HG02571 (cell line): ENCODE measurements at regions not wholly inside any gene's neighbourhood (a gene's known extent, or its start where the extent isn't known, plus 50 kb on each side); places are given as distances from the start of the nearest gene placed in this dataset.

Experiments
- ATAC-seq: cut with Tn5 transposase; IDR thresholded peaks from one replicate; pipeline ENCODE4 v1.9.1; 2021; ENCODE audit warnings: mild to moderate bottlenecking, moderate library complexity; ENCODE audit not compliant: unreplicated experiment

GRCh38 chr5:128665747-128666355 lies 127.8 kb upstream of the FBN2 start:
- no peak for ATAC-seq

GRCh38 chr5:128667152-128667551 lies 129.1 kb upstream of the FBN2 start:
- no peak for ATAC-seq

DNA sequence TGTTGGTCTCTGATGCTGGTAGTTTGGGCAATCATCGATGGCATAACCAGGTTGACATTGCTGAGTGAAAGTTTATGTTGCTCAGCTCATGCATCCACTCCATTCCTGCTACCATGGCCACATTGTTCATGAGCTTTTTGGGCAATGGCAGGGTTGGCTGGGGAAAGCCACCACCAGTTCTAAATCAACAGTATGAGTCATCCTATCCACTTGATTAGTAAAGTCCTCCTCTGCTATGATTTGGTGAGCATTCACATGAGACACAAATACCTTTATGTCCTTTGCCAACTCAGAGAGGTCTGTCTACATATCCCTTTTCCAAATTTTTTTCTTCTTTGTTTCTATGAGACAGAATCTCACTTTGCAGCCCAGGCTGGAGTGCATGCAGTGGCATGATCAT lies 129.7 kb upstream of the FBN2 start:
- ATAC-seq = no peak

DNA sequence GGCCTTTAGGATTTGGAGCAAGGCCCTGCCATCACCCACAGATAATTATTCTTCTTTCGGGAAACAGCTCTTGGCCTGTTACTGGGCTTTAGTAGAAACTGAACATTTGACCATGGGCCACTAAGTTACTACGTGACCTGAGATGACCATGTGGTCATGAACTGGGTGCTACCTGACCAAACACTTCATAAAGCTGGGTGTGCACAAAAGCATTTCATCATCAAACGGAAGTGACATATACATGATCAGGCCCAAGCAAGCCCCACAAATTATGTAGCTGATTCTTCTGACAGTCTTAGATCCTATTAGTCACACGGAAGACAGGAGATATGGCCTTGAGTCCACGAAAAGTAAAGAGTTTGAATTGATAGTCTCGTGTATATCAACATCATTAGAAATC lies 130.9 kb upstream of the FBN2 start:
- ATAC-seq = no peak

DNA sequence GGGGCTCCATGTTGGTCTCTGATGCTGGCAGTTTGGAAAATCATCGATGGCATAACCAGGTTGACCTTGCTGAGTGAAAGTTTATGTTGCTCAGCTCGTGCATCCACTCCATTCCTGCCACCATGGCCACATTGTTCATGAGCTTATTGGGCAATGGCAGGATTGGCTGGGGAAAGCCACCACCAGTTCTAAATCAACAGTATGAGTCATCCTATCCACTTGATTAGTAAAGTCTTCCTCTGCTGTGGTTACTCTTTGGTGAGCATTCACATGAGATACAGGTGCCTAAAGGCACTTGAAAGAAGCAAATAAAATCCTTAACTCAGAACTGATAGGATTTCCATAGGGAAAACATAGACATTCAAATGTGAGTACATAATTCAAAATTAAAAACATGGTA lies 131.8 kb upstream of the FBN2 start:
- ATAC-seq = no peak

DNA sequence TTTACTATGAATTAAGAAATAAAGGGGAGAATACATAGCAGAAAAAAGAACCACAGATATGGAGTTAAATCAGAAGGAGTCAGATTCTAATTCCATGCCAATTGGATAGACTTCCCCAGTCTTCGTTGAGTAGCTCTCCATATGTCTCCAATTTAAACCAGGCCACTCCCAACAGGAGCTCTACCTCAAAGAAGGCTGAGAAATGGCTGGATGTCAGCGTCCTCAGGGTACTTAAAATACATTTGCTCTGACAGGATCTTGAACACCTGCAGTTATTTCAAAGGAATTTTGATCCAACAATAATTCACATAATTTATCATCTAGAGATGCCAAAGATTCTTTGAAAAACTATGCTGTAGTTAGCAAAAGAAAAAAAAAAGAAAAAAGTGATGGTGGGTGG lies 133.9 kb upstream of the FBN2 start:
- no peak for ATAC-seq

DNA sequence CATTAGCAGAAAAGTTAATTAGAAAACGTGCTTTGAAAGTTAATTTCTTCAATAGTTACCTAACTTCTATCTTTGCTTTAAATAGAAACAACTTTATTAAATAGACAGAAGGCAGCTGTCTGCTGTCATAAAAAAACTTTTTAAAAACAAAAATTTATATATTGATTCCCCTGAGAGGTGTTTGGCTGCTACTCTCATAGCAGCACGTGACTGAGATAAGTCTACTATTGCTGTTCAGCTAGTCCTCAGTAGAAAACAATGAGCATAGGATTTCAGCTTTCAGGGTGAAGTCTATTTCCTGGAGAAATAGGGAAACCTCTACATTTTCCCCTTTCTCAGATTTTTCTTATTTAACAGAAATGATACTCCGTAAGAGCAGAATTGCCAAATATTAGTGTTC lies 135.0 kb upstream of the FBN2 start:
- no peak for ATAC-seq

- no peak for ATAC-seq
Measured at GRCh38 chr5:128673411-128673957, 135.4 kb upstream of the FBN2 start.

- ATAC-seq = no peak
Measured at GRCh38 chr5:128673970-128674369, 135.9 kb upstream of the FBN2 start.

GRCh38 chr5:128674837-128675446 lies 136.9 kb upstream of the FBN2 start:
- peak; percentile 87 for ATAC-seq

DNA sequence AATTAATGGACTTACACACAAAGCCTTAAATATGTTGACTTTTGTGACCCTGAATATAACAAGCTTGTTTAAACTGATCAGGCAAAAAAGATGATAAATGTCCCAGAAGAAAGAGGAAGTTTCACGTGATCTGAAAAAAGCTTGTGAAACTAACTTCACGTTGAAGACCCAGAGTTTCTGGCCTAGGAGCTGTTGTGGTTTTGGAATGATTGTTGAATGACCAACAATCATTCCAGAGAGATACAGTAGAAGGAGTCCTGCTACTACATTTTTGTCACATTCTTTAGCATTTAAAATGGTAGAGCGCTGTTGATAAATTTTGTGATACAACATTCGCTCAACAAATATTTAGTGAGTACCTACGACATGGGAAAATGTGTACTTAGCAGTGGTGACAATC lies 143.1 kb upstream of the FBN2 start:
- no peak for ATAC-seq

- no peak for ATAC-seq
Measured at GRCh38 chr5:128681764-128682592, 143.9 kb upstream of the FBN2 start.

DNA sequence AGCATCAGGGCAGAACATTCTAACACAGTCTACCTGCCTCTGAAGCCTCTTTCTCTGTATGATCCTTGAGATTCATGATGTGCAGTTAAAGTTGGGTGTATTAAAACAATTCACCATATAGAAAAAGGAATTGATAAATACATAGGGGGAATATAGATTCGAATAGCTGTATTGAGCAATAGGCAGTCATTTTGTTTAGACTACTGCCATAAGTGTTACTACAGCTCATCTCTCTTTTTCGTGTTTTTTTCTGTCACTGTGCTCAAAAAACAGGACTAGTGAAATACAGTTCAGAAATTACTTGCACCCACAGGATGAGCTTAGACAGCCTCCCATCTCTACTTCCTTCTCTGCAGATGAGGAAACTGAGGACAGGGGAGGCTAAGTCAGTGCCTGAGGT lies 144.6 kb upstream of the FBN2 start:
- ATAC-seq = no peak

- ATAC-seq = no peak
Measured at GRCh38 chr5:128684961-128685360, 146.9 kb upstream of the FBN2 start.

- ATAC-seq = no peak
Measured at GRCh38 chr5:128687930-128688329, 149.9 kb upstream of the FBN2 start.

GRCh38 chr5:128693764-128694163 lies 155.7 kb upstream of the FBN2 start:
- no peak for ATAC-seq

GRCh38 chr5:128695791-128696530 lies 157.9 kb upstream of the FBN2 start:
- ATAC-seq = no peak

- ATAC-seq = no peak
Measured at GRCh38 chr5:128701301-128701700, 163.3 kb upstream of the FBN2 start.

GRCh38 chr5:128703322-128703721 lies 165.3 kb upstream of the FBN2 start:
- ATAC-seq = no peak

DNA sequence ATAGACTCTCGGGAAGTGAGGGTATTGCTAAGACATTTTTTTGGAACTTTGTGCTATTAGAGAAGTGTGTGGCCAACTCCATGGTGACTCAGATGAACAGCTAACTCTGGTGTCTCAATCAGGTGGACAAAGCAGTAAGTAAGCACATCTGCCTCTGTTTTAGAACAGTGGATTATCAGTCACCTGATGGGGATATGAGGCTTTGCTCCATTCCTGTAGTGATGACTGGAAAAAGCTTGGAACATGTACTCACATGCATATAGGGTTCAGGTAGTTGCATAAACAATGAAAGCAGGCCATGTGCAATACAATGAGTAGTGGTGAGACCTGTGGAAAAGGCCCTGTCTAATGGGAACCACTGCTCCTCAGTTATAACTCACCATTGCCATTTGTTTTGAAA lies 168.2 kb upstream of the FBN2 start:
- no peak for ATAC-seq

DNA sequence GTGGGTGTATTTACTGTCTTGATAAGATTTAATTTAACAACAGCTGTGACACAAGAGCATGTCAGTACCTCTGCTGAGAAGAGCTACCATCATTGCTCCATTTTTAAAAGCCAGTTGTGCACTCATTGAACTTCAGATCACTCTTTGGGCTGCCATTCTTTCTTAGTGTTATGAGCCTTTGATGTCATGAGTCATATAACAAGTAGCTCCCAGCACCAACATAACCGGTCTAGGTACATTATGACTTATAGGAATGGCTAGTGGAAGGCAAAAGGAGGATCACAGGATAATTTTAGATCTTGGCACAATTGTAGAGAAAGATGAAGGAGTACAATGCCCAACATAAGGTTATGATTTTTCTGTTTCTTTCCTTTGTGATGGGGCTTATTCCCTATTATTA lies 170.8 kb upstream of the FBN2 start:
- ATAC-seq = no peak
